ENCODE measurements at regions not wholly inside any gene's neighbourhood (a gene's known extent, or its start where the extent isn't known, plus 50 kb on each side); places are given as distances from the start of the nearest gene placed in this dataset.

DNA sequence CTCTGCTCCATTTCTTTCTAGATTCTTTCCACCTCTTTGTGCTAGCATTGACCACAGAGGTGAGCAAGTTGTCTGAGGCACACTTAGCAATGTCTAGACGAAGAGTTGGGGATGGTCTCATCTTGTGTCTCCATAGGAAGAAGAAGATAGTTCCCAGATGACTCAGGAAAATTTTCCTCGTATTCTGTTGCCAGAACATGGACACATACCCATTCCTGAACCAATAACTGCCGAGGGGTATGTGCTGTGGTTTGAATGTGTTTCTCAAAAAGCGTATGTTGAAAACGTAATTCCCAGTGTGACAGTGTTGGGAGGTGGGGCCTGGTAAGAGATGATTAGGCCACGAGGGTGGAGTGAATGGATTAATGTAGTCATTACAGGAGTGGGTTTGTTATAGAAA, 107.5 kb upstream of the GALNT15 start (continued):
- TF ChIP-seq POU2F2 (IDR thresholded peaks at IDR 0.05; ENCODE audit: borderline replicate concordance, low read depth, low read length), result no peak
- TF ChIP-seq, protein P1, sequence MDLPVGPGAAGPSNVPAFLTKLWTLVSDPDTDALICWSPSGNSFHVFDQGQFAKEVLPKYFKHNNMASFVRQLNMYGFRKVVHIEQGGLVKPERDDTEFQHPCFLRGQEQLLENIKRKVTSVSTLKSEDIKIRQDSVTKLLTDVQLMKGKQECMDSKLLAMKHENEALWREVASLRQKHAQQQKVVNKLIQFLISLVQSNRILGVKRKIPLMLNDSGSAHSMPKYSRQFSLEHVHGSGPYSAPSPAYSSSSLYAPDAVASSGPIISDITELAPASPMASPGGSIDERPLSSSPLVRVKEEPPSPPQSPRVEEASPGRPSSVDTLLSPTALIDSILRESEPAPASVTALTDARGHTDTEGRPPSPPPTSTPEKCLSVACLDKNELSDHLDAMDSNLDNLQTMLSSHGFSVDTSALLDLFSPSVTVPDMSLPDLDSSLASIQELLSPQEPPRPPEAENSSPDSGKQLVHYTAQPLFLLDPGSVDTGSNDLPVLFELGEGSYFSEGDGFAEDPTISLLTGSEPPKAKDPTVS (IDR thresholded peaks at IDR 0.05; ENCODE audit: low read depth, low read length), result no peak
- TF ChIP-seq NBN (IDR thresholded peaks at IDR 0.05), result no peak
- TF ChIP-seq ZSCAN29 (IDR thresholded peaks at IDR 0.05), result no peak
- TF ChIP-seq CEBPB (IDR thresholded peaks at IDR 0.05; ENCODE audit: borderline replicate concordance in 1 of 2, low read depth in 2 of 2, low read length in 2 of 2), result no peak
- no peak for TF ChIP-seq RB1 (IDR thresholded peaks at IDR 0.05; ENCODE audit: borderline replicate concordance)

DNA sequence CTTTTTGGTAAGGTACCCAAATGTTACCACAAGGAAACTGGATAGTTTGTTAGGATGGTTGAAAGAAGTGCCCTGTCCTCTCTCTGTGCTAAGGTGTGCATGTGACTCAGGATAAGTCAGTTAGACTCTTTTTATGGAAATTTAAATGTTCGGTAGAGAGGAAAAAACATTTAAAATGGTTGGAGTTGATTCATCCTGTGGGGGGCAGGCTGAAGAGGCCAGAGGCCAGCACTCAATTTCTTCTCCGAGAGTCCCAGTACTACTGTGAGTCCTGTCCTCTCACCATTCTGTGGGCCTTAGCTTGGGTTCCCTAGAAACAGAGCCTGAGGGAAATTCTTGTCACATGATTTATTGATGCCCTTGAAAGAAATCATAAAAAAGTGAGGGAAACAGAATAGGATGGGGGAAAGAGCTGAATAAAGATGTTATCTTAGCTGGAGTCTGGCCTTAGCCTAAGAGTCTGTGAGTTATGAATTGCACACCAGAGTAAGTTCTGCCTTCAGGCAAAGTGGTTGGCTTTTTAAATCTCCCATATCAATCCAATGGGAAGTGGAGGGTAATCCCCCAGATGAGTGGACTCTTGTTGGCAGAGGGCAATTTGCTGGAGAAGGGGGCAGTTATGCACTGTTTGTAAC, 106.5 kb upstream of the GALNT15 start:
- Histone ChIP-seq H3K27ac (ENCODE audit: control insufficient read depth, insufficient read depth) (no peak overlapping the region), H3K36me3 (ENCODE audit: control insufficient read depth in 2 of 2, insufficient read depth in 2 of 2, low read length in 1 of 2) (no peaks in the 10 kb centered on the region), H3K79me2 (ENCODE audit: control insufficient read depth, insufficient read depth, low read length) (no peaks in the 10 kb centered on the region), H3K4me2 (ENCODE audit: control insufficient read depth, insufficient read depth) (no peak overlapping the region), H3K9me3 (replicated peaks; ENCODE audit: control insufficient read depth, insufficient read depth, low read length) (no peaks in the 10 kb centered on the region; the same call in 2 of the 3 replicates), H3K4me3 (no peak overlapping the region), H3K27me3 (replicated peaks in 1 of 2; ENCODE audit: control insufficient read depth in 2 of 2, insufficient read depth in 2 of 2, low read length in 1 of 2) (no peaks in the 10 kb centered on the region), H4K20me1 (ENCODE audit: control insufficient read depth, insufficient read depth) (no peaks in the 10 kb centered on the region), H3K4me1 (ENCODE audit: control insufficient read depth, insufficient read depth, low read length) (no peaks in the 10 kb centered on the region), H2AFZ (ENCODE audit: control insufficient read depth, low read depth, low read length) (no peak overlapping the region), H3K9ac (ENCODE audit: control insufficient read depth, insufficient read depth, low read length) (no peak overlapping the region)
- ChIA-PET POLR2A (no interaction called here), CTCF (interaction anchor here (2.0 kb wide), 1 partner anchor 110 kb away, joined by 6 read pairs; no protein-coding TSS in a partner anchor), RAD21 (ENCODE audit: unreplicated experiment) (no interaction called here), SMC1A (ENCODE audit: uncharacterized antibody, unreplicated experiment) (interaction anchor here (1.0 kb wide), 2 partner anchors 30 to 106 kb away, joined by 3 read pairs; partner anchors contain the start of gene GALNT15)
- in situ Hi-C loops (cut with MboI) (no loop called here), intact Hi-C loops (cut with micrococcal nuclease; ENCODE audit: unreplicated experiment) (no loop called here)
- TF ChIP-seq SP1 (IDR thresholded peaks at IDR 0.05; ENCODE audit: low read depth, low read length) (no peak), GABPA (IDR thresholded peaks at IDR 0.05; ENCODE audit: low read depth) (no peak), ZNF217 (IDR thresholded peaks at IDR 0.05) (no peak), TCF12 (IDR thresholded peaks at IDR 0.05; ENCODE audit: low read depth, low read length) (no peak), CEBPZ (IDR thresholded peaks at IDR 0.05; ENCODE audit: low read depth, low read length) (no peak), CBX3 (IDR thresholded peaks at IDR 0.05; ENCODE audit: borderline replicate concordance, low read depth) (no peak), MYB (IDR thresholded peaks at IDR 0.05; ENCODE audit: borderline replicate concordance, low read depth, low read length) (no peak)
- TF ChIP-seq, protein P2, sequence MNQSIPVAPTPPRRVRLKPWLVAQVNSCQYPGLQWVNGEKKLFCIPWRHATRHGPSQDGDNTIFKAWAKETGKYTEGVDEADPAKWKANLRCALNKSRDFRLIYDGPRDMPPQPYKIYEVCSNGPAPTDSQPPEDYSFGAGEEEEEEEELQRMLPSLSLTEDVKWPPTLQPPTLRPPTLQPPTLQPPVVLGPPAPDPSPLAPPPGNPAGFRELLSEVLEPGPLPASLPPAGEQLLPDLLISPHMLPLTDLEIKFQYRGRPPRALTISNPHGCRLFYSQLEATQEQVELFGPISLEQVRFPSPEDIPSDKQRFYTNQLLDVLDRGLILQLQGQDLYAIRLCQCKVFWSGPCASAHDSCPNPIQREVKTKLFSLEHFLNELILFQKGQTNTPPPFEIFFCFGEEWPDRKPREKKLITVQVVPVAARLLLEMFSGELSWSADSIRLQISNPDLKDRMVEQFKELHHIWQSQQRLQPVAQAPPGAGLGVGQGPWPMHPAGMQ (IDR thresholded peaks at IDR 0.05; ENCODE audit: borderline replicate concordance), result no peak
- BruUV-seq (replicated peaks), result no TSS peak
- DNase-seq (ENCODE audit: low read depth, low spot score) (no peak), ATAC-seq (no peak), FAIRE-seq (no peak)
- 25% methylated on average over 2 of the region's 2 CpGs for WGBS (ENCODE audit: insufficient coverage, insufficient replicate concordance, low lambda C conversion rate, missing lambda C conversion rate)

All from GM12878 (cell line).